ENCODE measurements at regions not wholly inside any gene's neighbourhood (a gene's known extent, or its start where the extent isn't known, plus 50 kb on each side); places are given as distances from the start of the nearest gene placed in this dataset.

- no peak for DNase-seq
These were observed 186.4 kb downstream of the BTG1 start for GRCh38 chr12:91959220-91959619.

GRCh38 chr12:91958816-91959215 lies 186.8 kb downstream of the BTG1 start:
- peak; percentile 88 for DNase-seq

GRCh38 chr12:91954747-91955146 lies 190.9 kb downstream of the BTG1 start:
- no peak for DNase-seq

- no peak for DNase-seq
These were observed 191.3 kb downstream of the BTG1 start for GRCh38 chr12:91954326-91954725.

- no peak for DNase-seq
These were observed 192.7 kb downstream of the BTG1 start for GRCh38 chr12:91952916-91953315.

GRCh38 chr12:91951571-91951970 lies 194.1 kb downstream of the BTG1 start:
- DNase-seq = peak; percentile 41

GRCh38 chr12:91948504-91948903 lies 197.1 kb downstream of the BTG1 start:
- DNase-seq = no peak

- DNase-seq = no peak
These were observed 198.2 kb downstream of the BTG1 start for GRCh38 chr12:91947459-91947858.

- no peak for DNase-seq
These were observed 201.0 kb downstream of the BTG1 start for GRCh38 chr12:91944637-91945036.

GRCh38 chr12:91940826-91941570 lies 204.6 kb downstream of the BTG1 start:
- no peak for DNase-seq

GRCh38 chr12:91940322-91940721 lies 205.3 kb downstream of the BTG1 start:
- DNase-seq = no peak

GRCh38 chr12:91937706-91938105 lies 207.9 kb downstream of the BTG1 start:
- DNase-seq = no peak

GRCh38 chr12:91937009-91937408 lies 208.6 kb downstream of the BTG1 start:
- DNase-seq = no peak

GRCh38 chr12:91935296-91935695 lies 210.3 kb downstream of the BTG1 start:
- no peak for DNase-seq

- DNase-seq = no peak
These were observed 214.5 kb downstream of the BTG1 start for GRCh38 chr12:91931111-91931510.

GRCh38 chr12:91928501-91928900 lies 217.1 kb downstream of the BTG1 start:
- DNase-seq = no peak

- peak; percentile 53 for DNase-seq
These were observed 218.8 kb downstream of the BTG1 start for GRCh38 chr12:91926848-91927247.

- no peak for DNase-seq
These were observed 220.8 kb downstream of the BTG1 start for GRCh38 chr12:91924827-91925226.

- DNase-seq = no peak
These were observed 221.8 kb downstream of the BTG1 start for GRCh38 chr12:91923864-91924263.

- no peak for DNase-seq
These were observed 223.0 kb downstream of the BTG1 start for GRCh38 chr12:91922674-91923073.

- no peak for DNase-seq
These were observed 223.5 kb downstream of the BTG1 start for GRCh38 chr12:91922139-91922538.

- DNase-seq = no peak
These were observed 224.1 kb downstream of the BTG1 start for GRCh38 chr12:91921555-91921954.

GRCh38 chr12:91920741-91921140 lies 224.9 kb downstream of the BTG1 start:
- DNase-seq = no peak

- peak; percentile 93 for DNase-seq
These were observed 225.4 kb downstream of the BTG1 start for GRCh38 chr12:91920276-91920675.

- no peak for DNase-seq
These were observed 227.2 kb downstream of the BTG1 start for GRCh38 chr12:91918431-91918830.

Data from fibroblast of skin of right biceps (primary cell).